Mucosa of descending colon (tissue), 3 donors: ENCODE measurements at regions not wholly inside any gene's neighbourhood (a gene's known extent, or its start where the extent isn't known, plus 50 kb on each side); places are given as distances from the start of the nearest gene placed in this dataset.

Experiments used
- ATAC-seq: fragments of 200-7000 bp; cut with Tn5 transposase; one replicate; pipeline ENCODE4 v1.9.1; 2020; ENCODE audit warnings: mild to moderate bottlenecking, moderate library complexity
- DNase-seq, 3 donors: peaks; one replicate each; pipeline ENCODE4 v3.0.0-alpha.2; 2020
- H3K36me3 ChIP-seq: fragments of 200-600 bp; one replicate; pipeline ENCODE4 v1.8.0; 2021; ENCODE audit warnings: low read depth, mild to moderate bottlenecking
- H3K4me1 ChIP-seq: fragments of 200-600 bp; one replicate; pipeline ENCODE4 v1.8.0; 2021; ENCODE audit warnings: low read depth, mild to moderate bottlenecking
- H3K4me3 ChIP-seq: fragments of 200-600 bp; one replicate; pipeline ENCODE4 v1.8.0; 2021; ENCODE audit warnings: mild to moderate bottlenecking
- H3K9me3 ChIP-seq: fragments of 200-600 bp; one replicate; pipeline ENCODE4 v1.8.0; 2021; ENCODE audit warnings: mild to moderate bottlenecking
- intact Hi-C, 2 donors: fragments of 100-400 bp; cut with DNase I in 1 of 2; cut with micrococcal nuclease in 1 of 2; formaldehyde crosslinking; loops; one replicate each; pipeline versions ENCODE4 v1.11.0 to v1.11.1; 2022; cut with DNase I, micrococcal nuclease
- TF ChIP-seq, protein P1 (sequence below): fragments of 200-600 bp; IDR thresholded peaks from one replicate; pipeline ENCODE4 v1.8.0; 2022; ENCODE audit warnings: antibody characterized with exemption, mild to moderate bottlenecking
- donor health status: DM: no; HTN: no; CAD: no; lungs with moderate emphysema.
- donor health status: DM: no; HTN: no; CAD: no.
- donor health status: DM: no; HTN: yes; CAD: no.

DNA sequence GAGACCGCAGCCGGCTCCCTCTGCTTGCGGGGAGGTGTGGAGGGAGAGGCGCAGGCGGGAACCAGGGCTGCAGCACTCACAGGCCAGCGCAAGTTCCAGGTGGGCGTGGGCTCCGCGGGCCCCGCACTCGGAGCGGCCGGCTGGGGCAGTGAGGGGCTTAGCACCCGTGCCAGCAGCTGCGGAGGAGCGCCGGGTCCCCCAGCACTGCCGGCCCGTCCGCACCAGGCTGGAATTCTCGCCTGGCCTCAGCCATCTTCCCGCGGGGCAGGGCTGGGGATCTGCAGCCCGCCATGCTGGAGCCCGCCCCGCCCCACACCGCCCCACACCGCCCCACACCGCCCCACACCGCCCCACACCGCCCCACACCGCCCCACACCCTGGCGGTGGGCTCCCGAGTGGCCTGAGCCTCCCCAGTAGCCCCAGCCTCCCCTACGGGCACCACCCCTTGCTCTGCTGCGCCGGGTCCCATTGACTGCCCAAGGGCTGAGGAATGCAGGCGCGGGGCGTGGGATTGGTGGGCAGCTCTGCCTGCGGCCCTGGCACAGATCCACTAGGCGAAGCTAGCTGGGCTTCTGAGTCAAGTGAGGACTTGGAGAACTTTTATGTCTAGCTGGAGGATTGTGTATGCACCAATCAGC, 123.9 kb upstream of the MGAT5 start:
- no peaks in the 10 kb centered on the region for H3K9me3 ChIP-seq
- no peaks in the 10 kb centered on the region for H3K36me3 ChIP-seq
- peaks cover 21% of the 10 kb centered on the region for H3K4me1 ChIP-seq
- no peak overlapping the region for H3K4me3 ChIP-seq
- intact Hi-C loops: no loop called here
- TF ChIP-seq, protein P1, sequence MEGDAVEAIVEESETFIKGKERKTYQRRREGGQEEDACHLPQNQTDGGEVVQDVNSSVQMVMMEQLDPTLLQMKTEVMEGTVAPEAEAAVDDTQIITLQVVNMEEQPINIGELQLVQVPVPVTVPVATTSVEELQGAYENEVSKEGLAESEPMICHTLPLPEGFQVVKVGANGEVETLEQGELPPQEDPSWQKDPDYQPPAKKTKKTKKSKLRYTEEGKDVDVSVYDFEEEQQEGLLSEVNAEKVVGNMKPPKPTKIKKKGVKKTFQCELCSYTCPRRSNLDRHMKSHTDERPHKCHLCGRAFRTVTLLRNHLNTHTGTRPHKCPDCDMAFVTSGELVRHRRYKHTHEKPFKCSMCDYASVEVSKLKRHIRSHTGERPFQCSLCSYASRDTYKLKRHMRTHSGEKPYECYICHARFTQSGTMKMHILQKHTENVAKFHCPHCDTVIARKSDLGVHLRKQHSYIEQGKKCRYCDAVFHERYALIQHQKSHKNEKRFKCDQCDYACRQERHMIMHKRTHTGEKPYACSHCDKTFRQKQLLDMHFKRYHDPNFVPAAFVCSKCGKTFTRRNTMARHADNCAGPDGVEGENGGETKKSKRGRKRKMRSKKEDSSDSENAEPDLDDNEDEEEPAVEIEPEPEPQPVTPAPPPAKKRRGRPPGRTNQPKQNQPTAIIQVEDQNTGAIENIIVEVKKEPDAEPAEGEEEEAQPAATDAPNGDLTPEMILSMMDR: no peak
- no peak for DNase-seq
- ATAC-seq: no peak

DNA sequence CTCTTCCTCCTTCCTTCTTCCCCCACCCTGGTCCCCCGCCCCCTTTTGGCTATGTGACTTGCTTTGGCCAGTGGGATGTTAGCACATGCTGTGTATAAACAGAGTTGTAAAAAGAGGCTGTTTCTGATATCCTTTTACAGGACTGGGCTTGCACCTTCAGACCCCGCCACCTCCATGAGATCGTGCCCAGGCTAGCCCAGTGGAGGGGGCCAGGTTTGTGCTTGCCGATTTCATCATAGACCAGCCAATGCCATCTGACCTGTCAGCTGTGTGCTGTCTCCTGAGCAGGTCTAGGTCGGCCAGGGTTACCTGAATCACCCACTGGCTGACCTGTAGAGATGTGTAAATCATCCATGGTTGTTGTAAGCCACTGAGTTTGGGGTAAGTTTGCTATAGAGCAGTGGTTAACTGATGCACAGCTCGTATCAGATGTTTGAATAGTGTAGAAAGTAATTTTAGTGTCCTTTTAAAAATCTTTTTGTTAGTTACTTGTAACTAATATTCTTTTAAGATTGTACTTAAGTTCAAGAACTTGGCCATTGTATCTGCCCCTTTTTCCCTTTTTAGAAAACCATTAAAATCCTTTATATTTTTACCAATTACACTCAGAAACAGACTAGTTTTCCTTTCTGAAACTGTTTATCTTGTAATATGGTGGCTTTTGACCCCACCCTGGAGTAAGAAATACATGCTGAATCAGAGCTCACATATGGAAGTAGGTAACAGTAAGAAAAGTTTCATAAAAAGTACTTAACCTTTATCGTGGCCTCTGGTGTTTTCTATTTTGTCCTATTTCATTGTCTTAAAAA, 122.0 kb upstream of the MGAT5 start:
- no peak for DNase-seq
- TF ChIP-seq, protein P1: no peak
- H3K4me3 ChIP-seq: no peak overlapping the region

DNA sequence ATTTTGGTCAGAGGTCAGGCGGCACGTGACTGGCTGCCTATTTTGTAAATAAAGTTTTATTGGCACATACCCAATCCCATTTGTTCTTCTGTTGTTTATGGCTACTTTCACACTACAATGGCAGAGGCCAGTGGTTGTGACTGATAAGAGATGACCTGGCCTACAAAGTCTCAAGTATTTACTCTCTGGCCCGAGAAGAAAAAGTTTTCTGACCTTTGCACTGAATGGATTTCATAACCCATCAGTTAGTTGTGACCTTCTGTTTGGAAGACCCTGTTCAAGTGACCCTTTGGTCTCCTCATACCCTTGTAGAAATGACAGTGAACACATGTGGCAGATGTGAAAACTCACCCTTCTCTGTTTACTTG, 121.4 kb upstream of the MGAT5 start:
- no peaks in the 10 kb centered on the region for H3K36me3 ChIP-seq
- TF ChIP-seq, protein P1: no peak
- H3K4me1 ChIP-seq: peaks cover 20% of the 10 kb centered on the region
- DNase-seq: no peak
- intact Hi-C loops: no loop called here
- no peaks in the 10 kb centered on the region for H3K9me3 ChIP-seq
- ATAC-seq: peak; percentile 54
- no peak overlapping the region for H3K4me3 ChIP-seq

More for the DNA sequence above, 122.0 kb upstream of the MGAT5 start:
- no peaks in the 10 kb centered on the region for H3K9me3 ChIP-seq
- intact Hi-C loops: no loop called here
- H3K36me3 ChIP-seq: no peaks in the 10 kb centered on the region
- peaks cover 16% of the 10 kb centered on the region for H3K4me1 ChIP-seq
- ATAC-seq: peak; percentile 53

DNA sequence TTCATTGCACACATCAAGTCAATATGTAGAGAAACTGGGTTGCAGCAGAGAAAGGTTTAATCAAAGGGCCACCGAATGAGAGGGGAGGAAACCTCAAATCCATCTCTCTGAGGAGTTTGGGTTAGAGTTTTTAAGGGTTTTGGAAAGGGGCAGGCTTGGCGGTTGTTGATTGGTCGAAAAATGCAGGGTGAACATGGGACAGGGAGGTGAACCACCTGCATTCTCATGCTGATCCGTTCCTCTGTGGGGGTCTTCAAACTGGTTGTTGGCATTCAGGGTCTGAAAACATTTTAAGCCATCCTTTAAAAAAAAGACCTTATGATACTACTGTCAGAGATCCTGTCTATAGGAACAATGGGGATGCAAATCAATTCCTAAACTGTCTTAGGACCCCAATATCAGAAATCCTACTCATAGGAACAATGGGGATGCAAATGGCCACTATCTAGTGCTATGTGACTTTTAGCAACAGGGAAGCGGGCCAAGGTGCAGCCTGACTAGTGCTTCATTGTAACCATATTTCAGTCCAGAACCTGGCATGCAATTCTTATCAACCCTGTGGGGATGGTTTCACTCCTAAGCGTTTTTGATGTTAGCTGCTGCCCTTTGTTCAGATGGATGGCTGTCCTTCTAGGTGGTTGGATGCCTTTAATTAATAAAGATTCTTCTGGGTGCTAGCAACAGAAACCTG, 120.1 kb upstream of the MGAT5 start:
- TF ChIP-seq, protein P1: no peak
- no peaks in the 10 kb centered on the region for H3K36me3 ChIP-seq
- intact Hi-C loops: no loop called here
- H3K4me1 ChIP-seq: peaks cover 20% of the 10 kb centered on the region
- H3K4me3 ChIP-seq: no peak overlapping the region
- ATAC-seq (no peak), DNase-seq (no peak)
- H3K9me3 ChIP-seq: no peaks in the 10 kb centered on the region

DNA sequence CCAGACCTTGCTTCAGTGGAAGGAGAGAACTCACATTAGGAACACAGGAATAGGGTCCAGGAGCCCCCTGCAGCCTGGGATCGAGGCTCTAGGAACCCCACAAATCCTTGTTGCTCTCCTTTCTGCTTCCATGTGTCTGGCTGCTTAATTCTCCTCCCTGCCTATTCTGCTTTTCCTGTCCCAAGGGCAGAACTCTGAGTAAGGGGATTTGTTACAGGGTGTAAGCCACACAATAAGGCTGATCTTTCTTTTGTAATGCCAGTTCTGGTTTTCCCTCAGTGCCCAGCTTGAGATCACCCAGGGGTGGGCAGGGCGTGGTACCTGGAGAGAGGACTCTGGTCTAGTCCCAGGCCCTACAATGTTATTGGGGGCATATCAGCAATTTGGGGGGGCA, 119.6 kb upstream of the MGAT5 start:
- Histone ChIP-seq H3K4me1 (peaks cover 26% of the 10 kb centered on the region), H3K4me3 (no peak overlapping the region), H3K9me3 (no peaks in the 10 kb centered on the region), H3K36me3 (no peaks in the 10 kb centered on the region)
- TF ChIP-seq, protein P1: no peak
- intact Hi-C loops: no loop called here
- DNase-seq: no peak
- no peak for ATAC-seq
